A549 (cell line): ENCODE measurements at regions not wholly inside any gene's neighbourhood (a gene's known extent, or its start where the extent isn't known, plus 50 kb on each side); places are given as distances from the start of the nearest gene placed in this dataset.

Source experiments
- POLR2A ChIP-seq: IDR thresholded peaks from 2 replicates; pipeline ENCODE4 v1.6.1; 2012; ENCODE audit warnings: mild to moderate bottlenecking, low read length
- SMC3 ChIP-seq: fragments of >200 bp; sonication (Bioruptor Twin); formaldehyde crosslinking; IDR thresholded peaks from 3 replicates; pipeline ENCODE4 v1.6.1; 2018; ENCODE audit warnings: inconsistent platforms
- TF ChIP-seq, protein P1 (sequence below): fragments of >200 bp; sonication (Bioruptor Twin); formaldehyde crosslinking; IDR thresholded peaks from 3 replicates; pipeline ENCODE4 v1.5.1; 2016
- TF ChIP-seq, protein P2 (sequence below): fragments of 450-650 bp; IDR thresholded peaks from 2 replicates; pipeline ENCODE4 v1.6.1; 2014; ENCODE audit warnings: antibody characterized with exemption

DNA sequence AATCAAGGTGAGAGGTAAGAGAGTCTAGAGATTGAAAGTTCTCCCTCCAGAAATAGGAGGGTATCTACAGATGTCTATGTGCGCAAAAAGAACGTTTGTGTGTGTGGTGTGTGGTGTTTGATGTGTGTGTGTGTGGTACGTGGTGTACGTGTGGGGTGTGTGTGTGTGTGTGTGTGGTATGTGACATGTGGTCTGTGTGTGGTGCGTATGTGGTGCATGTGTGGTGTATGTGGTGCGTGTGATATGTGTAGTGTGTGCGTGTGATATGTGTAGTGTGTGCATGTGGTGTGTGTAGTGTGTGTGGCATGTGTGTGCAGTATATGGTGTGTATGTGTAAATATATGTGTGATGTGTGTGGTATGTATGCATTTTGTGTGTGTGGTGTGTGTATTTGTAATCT, 73.0 kb upstream of the LRRC4C start:
- TF ChIP-seq, protein P1, sequence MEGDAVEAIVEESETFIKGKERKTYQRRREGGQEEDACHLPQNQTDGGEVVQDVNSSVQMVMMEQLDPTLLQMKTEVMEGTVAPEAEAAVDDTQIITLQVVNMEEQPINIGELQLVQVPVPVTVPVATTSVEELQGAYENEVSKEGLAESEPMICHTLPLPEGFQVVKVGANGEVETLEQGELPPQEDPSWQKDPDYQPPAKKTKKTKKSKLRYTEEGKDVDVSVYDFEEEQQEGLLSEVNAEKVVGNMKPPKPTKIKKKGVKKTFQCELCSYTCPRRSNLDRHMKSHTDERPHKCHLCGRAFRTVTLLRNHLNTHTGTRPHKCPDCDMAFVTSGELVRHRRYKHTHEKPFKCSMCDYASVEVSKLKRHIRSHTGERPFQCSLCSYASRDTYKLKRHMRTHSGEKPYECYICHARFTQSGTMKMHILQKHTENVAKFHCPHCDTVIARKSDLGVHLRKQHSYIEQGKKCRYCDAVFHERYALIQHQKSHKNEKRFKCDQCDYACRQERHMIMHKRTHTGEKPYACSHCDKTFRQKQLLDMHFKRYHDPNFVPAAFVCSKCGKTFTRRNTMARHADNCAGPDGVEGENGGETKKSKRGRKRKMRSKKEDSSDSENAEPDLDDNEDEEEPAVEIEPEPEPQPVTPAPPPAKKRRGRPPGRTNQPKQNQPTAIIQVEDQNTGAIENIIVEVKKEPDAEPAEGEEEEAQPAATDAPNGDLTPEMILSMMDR: no peak
- TF ChIP-seq SMC3 (no peak), POLR2A (no peak)
- TF ChIP-seq, protein P2, sequence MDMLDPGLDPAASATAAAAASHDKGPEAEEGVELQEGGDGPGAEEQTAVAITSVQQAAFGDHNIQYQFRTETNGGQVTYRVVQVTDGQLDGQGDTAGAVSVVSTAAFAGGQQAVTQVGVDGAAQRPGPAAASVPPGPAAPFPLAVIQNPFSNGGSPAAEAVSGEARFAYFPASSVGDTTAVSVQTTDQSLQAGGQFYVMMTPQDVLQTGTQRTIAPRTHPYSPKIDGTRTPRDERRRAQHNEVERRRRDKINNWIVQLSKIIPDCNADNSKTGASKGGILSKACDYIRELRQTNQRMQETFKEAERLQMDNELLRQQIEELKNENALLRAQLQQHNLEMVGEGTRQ: no peak
